ENCODE measurements at regions not wholly inside any gene's neighbourhood (a gene's known extent, or its start where the extent isn't known, plus 50 kb on each side); places are given as distances from the start of the nearest gene placed in this dataset.

DNA sequence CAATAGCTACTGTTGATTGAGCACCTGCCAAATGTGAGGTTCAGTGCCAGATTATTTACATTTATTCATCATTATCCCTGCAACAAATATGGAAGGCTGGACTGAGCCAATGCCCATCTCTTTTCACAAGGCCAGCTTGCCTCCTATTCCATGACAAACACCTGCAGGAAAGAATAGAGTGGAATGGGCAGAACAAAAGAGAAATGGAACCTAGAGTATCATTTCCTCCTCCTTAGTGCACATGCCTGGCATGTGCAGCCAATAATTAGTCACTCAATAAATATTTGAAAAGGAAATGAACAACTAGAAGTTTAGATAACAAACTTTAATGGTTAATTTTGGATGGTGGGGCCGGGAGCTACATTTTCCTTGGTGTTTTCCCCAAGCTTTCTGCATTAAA, 61.4 kb upstream of the MYRIP start:
- TF ChIP-seq NFE2L2 (conservative IDR thresholded peaks at IDR 0.05; ENCODE audit: low read length): no peak
- TF ChIP-seq, protein P1, sequence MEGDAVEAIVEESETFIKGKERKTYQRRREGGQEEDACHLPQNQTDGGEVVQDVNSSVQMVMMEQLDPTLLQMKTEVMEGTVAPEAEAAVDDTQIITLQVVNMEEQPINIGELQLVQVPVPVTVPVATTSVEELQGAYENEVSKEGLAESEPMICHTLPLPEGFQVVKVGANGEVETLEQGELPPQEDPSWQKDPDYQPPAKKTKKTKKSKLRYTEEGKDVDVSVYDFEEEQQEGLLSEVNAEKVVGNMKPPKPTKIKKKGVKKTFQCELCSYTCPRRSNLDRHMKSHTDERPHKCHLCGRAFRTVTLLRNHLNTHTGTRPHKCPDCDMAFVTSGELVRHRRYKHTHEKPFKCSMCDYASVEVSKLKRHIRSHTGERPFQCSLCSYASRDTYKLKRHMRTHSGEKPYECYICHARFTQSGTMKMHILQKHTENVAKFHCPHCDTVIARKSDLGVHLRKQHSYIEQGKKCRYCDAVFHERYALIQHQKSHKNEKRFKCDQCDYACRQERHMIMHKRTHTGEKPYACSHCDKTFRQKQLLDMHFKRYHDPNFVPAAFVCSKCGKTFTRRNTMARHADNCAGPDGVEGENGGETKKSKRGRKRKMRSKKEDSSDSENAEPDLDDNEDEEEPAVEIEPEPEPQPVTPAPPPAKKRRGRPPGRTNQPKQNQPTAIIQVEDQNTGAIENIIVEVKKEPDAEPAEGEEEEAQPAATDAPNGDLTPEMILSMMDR (IDR thresholded peaks at IDR 0.05): no peak
- TF ChIP-seq HOXB13 (CRISPR knock-in tag; IDR thresholded peaks at IDR 0.05; ENCODE audit: low read depth): no peak
- TF ChIP-seq POLR2A (IDR thresholded peaks at IDR 0.05; ENCODE audit: low read length): no peak
- TF ChIP-seq RAD21 (conservative IDR thresholded peaks at IDR 0.05 in 1 of 2, IDR thresholded peaks at IDR 0.05 in 1 of 2): no peak
- TF ChIP-seq CHD2 (IDR thresholded peaks at IDR 0.05; ENCODE audit: low read length, partially characterized antibody): no peak
- no peak for TF ChIP-seq ZFP36 (IDR thresholded peaks at IDR 0.05; ENCODE audit: borderline replicate concordance, partially characterized antibody)
- TF ChIP-seq EP300 (IDR thresholded peaks at IDR 0.05): no peak
- no peak for TF ChIP-seq HOXA7 (CRISPR knock-in tag; IDR thresholded peaks at IDR 0.05)
- TF ChIP-seq JUNB (IDR thresholded peaks at IDR 0.05): no peak
- TF ChIP-seq EHMT2 (IDR thresholded peaks at IDR 0.05; ENCODE audit: low read depth): no peak
- no peak for TF ChIP-seq POLR2AphosphoS2 (conservative IDR thresholded peaks at IDR 0.05; ENCODE audit: low read length)
- no peak for TF ChIP-seq BHLHE40 (IDR thresholded peaks at IDR 0.05; ENCODE audit: low read depth, low read length)

Measured in A549 (cell line).